HG03280 (cell line): ENCODE measurements at regions not wholly inside any gene's neighbourhood (a gene's known extent, or its start where the extent isn't known, plus 50 kb on each side); places are given as distances from the start of the nearest gene placed in this dataset.

ENCODE experiments used
- ATAC-seq: cut with Tn5 transposase; IDR thresholded peaks from one replicate; pipeline ENCODE4 v1.9.1; 2021; ENCODE audit warnings: mild to moderate bottlenecking, moderate library complexity; ENCODE audit not compliant: unreplicated experiment

- no peak for ATAC-seq
These were observed 72.6 kb upstream of the ALDH1A3 start for GRCh38 chr15:100807028-100807427.

- ATAC-seq = no peak
These were observed 70.9 kb upstream of the ALDH1A3 start for GRCh38 chr15:100808691-100809090.

DNA sequence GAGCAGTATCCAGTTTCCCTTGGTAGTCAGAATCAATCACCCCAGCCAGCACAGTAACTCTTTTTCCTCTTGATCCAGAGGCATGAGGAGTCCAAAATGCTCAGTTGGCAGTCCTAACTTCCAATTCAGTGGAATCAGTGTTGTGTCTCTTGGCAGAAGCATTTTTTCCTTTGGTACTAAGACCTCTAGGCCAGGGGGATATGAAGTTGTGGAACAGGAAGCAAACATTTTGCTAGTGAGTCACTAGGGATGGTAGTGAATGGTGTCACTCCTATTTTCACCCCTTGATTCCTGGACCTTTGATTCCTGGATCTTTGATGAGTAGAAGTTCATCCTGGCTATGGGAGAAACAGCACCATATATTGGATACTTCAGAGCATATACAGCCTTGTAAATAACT, 70.5 kb upstream of the ALDH1A3 start:
- no peak for ATAC-seq

DNA sequence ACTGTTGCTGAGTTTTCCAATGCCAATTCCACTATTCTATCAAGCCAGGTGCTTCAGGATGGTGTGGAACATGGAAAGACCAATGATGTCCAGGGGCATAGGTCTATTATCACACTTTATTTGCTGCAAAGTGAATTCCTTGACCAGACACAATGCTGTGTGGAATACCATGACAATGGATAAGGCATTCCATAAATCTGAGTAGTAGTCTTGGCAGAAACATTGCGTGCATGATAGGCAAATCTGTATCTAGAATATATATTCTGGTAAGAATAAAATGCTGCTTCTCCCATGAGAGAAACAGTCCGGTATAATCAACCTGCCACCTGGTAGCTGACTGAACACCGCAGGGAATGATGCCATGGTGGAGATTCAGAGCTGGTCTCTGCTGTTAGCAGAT, 70.0 kb upstream of the ALDH1A3 start:
- ATAC-seq = no peak

GRCh38 chr15:100810229-100810628, 69.4 kb upstream of the ALDH1A3 start:
- ATAC-seq = no peak

- ATAC-seq = no peak
These were observed 68.8 kb upstream of the ALDH1A3 start for GRCh38 chr15:100810831-100811230.

GRCh38 chr15:100812802-100813201, 66.8 kb upstream of the ALDH1A3 start:
- ATAC-seq = no peak

GRCh38 chr15:100818927-100819326, 60.7 kb upstream of the ALDH1A3 start:
- no peak for ATAC-seq

DNA sequence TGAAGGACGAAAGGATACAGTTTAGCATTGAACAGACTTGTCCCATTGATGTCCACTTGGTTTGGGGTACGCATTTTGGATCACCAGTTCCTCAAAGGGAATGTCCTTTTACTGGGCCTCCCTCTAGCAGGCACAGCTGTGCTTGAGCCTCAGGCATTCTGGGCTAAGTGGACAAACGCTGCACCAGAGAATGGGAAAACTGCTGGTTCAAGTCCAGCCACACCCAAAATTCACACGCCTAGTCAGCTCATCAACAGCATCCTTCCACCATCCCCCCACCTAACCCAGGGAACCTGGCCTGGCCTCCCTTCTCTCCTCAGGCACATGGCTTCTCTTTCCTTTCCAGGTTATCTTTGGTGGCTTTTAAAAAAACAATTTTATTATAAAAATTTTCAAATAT, 59.1 kb upstream of the ALDH1A3 start:
- ATAC-seq = no peak

- no peak for ATAC-seq
These were observed 58.3 kb upstream of the ALDH1A3 start for GRCh38 chr15:100821327-100821726.

DNA sequence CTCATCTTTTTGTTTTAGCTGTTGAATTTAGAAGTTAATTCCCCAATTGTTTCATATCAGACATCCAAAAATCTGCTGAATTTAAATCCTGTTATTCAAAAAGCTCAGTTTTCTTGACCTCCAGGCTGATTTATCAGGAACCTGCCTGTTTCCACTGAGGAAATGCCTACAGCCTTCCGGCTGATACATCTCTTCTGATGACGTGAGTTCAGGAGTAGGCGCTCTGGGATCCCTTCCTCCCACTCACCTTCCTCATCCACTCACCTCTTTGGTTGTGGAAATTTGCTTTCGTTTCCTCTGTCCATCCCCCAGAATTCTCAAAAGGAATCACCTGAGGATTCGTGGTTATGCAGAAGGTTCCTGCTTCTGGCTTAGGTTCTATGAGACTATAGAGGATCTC, 55.4 kb upstream of the ALDH1A3 start:
- ATAC-seq = no peak

DNA sequence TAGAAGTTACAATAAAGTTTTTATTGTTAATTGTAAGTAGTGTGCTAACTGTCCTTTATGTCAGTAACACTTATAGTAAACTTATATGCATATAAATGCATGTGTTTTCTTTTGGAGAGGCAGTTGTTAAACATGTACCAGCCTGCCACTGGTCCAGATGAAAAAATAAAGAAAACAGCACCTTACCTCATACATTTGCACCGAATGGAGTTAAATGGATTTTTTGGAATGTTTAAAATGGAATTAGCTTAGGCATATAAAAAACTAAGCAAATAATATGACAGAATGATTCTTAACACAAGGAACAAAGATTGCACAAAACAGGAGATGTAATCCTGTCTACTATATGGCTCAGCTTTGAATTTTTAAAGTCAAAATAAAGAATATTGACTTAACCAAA, 50.2 kb upstream of the ALDH1A3 start:
- no peak for ATAC-seq
